Stimulated activated effector memory CD8-positive, alpha-beta T cell treated with anti-CD3 and anti-CD28 coated beads, Interleukin-12 subunit alpha, Interleukin-12 subunit beta, amount 100 ng/mL, for 72 hours (primary cell): ENCODE measurements at regions not wholly inside any gene's neighbourhood (a gene's known extent, or its start where the extent isn't known, plus 50 kb on each side); places are given as distances from the start of the nearest gene placed in this dataset.
"Not testable (repeated sequence)": the region's sequence is repeated elsewhere in the genome, so short reads cannot be mapped to it uniquely, and the experiment has no call there.

Experiments used
- ATAC-seq: fragments of 150-1000 bp; cut with Tn5 transposase; 2 replicates; pipeline ENCODE4 v1.10.0; 2021
- DNase-seq, 2 donors: peaks; one replicate each; pipeline ENCODE4 v3.0.0; 2021 to 2022; ENCODE audit warnings: low spot score in 2 of 2
- H3K27ac Mint-ChIP-seq: one replicate; pipeline ENCODE4 v1.8.0; 2022; ENCODE audit warnings: mild to moderate bottlenecking, mixed read lengths
- H3K36me3 Mint-ChIP-seq: one replicate; pipeline ENCODE4 v1.8.0; 2022; ENCODE audit warnings: mild to moderate bottlenecking, mixed read lengths
- H3K4me1 Mint-ChIP-seq: one replicate; pipeline ENCODE4 v1.8.0; 2022; ENCODE audit warnings: mixed read lengths
- H3K4me3 Mint-ChIP-seq: one replicate; pipeline ENCODE4 v1.8.0; 2022; ENCODE audit warnings: mild to moderate bottlenecking, mixed read lengths
- H3K9me3 Mint-ChIP-seq: one replicate; pipeline ENCODE4 v1.8.0; 2022; ENCODE audit warnings: mixed read lengths

- no peak overlapping the region for H3K27ac Mint-ChIP-seq
- no peaks in the 10 kb centered on the region for H3K36me3 Mint-ChIP-seq
- DNase-seq = no peak
- H3K9me3 Mint-ChIP-seq = peaks cover 9% of the 10 kb centered on the region
- no peak overlapping the region for H3K4me3 Mint-ChIP-seq
- no peak for ATAC-seq
- no peaks in the 10 kb centered on the region for H3K4me1 Mint-ChIP-seq
Observed at GRCh38 chr11:25602149-25602548, 729.8 kb upstream of the ANO3 start.

GRCh38 chr11:25602959-25603358, 729.0 kb upstream of the ANO3 start:
- no peak overlapping the region for H3K27ac Mint-ChIP-seq
- no peaks in the 10 kb centered on the region for H3K4me1 Mint-ChIP-seq
- ATAC-seq (no peak), DNase-seq (no peak)
- H3K36me3 Mint-ChIP-seq = no peaks in the 10 kb centered on the region
- peaks cover 15% of the 10 kb centered on the region for H3K9me3 Mint-ChIP-seq
- no peak overlapping the region for H3K4me3 Mint-ChIP-seq

DNA sequence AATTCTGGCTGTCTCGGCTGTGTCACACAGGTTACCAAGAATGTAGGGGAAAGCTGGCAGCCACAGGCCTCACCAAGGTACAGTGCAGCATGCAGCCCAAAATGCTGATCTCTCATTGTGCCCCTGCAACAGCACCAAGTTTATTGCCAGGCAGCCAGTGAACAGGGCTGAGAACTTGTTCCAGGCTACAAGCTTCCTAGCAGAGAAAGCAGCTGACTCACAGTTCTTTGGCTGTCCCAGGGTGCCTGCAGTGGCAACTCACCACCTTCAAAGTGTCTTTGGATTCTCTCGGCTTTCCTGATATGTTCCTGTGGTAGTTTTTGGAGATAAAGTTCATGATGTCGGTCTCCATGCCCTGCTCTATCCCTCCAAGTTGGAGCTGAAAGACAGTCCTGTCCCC, 719.1 kb upstream of the ANO3 start:
- Mint-ChIP-seq H3K4me3 (no peak overlapping the region), H3K9me3 (peaks cover 10% of the 10 kb centered on the region), H3K36me3 (no peaks in the 10 kb centered on the region), H3K27ac (no peak overlapping the region), H3K4me1 (no peaks in the 10 kb centered on the region)
- DNase-seq (no peak), ATAC-seq (no peak)

- no peak for DNase-seq
- no peak overlapping the region for H3K4me3 Mint-ChIP-seq
- H3K27ac Mint-ChIP-seq = no peak overlapping the region
- peaks cover 10% of the 10 kb centered on the region for H3K9me3 Mint-ChIP-seq
- ATAC-seq = no peak
- H3K36me3 Mint-ChIP-seq = no peaks in the 10 kb centered on the region
- H3K4me1 Mint-ChIP-seq = no peaks in the 10 kb centered on the region
Observed at GRCh38 chr11:25613451-25613850, 718.5 kb upstream of the ANO3 start.

DNA sequence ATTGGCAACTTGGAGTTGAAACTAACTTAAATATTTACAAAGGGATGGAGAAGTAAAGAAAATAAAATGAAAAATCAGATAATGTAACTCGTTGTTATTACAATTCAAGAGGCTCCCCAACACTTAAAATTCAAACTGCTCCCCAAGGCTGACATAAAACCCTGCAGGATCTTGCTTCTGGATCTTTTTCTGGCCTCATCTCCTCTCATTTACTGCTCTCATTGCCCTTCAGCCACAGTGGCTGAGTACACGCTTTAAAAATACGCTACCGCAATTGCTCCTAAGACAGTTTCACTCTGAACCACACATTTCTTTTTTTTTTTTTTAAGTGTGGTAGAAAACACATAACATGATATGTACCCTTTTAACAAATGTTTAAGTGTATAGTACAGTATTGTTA, 718.1 kb upstream of the ANO3 start:
- no peak for ATAC-seq
- DNase-seq = no peak
- Mint-ChIP-seq H3K4me3 (no peak overlapping the region), H3K4me1 (no peaks in the 10 kb centered on the region), H3K36me3 (no peaks in the 10 kb centered on the region), H3K27ac (no peak overlapping the region), H3K9me3 (peaks cover 14% of the 10 kb centered on the region)

GRCh38 chr11:25615069-25615468, 716.9 kb upstream of the ANO3 start:
- Mint-ChIP-seq H3K4me1 (no peaks in the 10 kb centered on the region), H3K36me3 (no peaks in the 10 kb centered on the region), H3K27ac (no peak overlapping the region), H3K4me3 (no peak overlapping the region), H3K9me3 (peaks cover 15% of the 10 kb centered on the region)
- ATAC-seq (no peak), DNase-seq (no peak)

- DNase-seq (no peak), ATAC-seq (no peak)
- Mint-ChIP-seq H3K4me3 (no peak overlapping the region), H3K9me3 (peaks cover 15% of the 10 kb centered on the region), H3K4me1 (no peaks in the 10 kb centered on the region), H3K36me3 (no peaks in the 10 kb centered on the region), H3K27ac (no peak overlapping the region)
Observed at GRCh38 chr11:25615841-25616240, 716.1 kb upstream of the ANO3 start.

DNA sequence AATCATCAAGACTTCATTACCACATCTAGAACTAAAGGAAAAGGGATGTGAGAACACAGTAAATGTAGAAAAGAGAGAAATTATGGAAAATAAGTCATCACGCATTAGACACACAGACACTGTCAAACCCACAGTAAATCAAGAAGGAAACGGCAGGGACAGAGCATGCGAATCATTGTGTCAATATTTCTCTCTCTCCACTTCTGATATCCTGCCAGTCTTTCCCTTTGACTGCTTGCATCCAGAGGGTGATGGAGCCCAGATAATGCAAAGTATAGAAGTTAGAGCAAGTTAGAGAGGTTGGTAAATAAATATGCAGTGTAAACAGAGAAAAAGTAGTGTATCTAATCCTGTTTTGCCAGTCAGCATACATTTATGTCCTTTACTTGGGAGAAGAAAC, 706.8 kb upstream of the ANO3 start:
- Mint-ChIP-seq H3K4me3 (no peak overlapping the region), H3K4me1 (no peaks in the 10 kb centered on the region), H3K9me3 (peaks cover 21% of the 10 kb centered on the region), H3K36me3 (no peaks in the 10 kb centered on the region), H3K27ac (no peak overlapping the region)
- DNase-seq (no peak), ATAC-seq (no peak)

DNA sequence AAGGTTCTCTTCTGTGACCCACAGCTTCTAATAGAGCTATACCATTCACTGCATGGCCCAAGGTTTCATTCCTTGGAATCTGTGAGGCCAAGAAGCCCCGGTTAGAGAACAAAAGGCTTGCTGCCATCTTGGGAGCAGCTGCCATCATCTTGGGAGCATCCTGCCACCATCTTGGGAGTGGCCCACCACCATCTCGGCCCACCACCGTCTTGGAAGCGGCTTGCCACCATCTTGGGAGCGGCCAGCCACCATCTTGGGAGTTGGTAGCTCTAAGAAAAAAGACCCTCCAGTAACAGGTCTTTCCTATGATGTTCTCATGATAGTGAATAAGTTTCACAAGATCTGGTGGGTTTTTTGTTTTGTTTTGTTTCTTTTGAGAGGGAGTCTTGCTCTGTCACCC, 703.9 kb upstream of the ANO3 start:
- ATAC-seq (no peak), DNase-seq (no peak)
- Mint-ChIP-seq H3K27ac (no peak overlapping the region), H3K4me3 (no peak overlapping the region), H3K4me1 (no peaks in the 10 kb centered on the region), H3K36me3 (no peaks in the 10 kb centered on the region), H3K9me3 (peaks cover 19% of the 10 kb centered on the region)

DNA sequence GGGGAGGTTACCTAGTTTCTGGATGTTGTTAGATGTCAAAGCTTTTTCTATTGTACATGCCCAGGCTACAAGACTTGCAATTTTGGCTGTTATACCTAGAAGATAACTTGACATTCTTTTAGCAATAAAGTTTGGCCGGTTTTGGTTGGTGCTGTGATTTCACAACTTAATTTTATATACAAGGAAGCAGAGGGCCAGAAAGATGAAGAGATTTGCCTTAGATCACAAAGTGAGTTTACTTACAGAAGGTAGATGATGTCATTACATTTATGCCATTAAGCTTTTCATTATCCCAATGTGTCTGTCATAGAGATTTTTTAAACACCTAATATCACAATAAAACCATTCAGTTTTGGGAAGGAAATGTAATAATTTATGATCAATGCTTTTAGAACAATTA, 698.7 kb upstream of the ANO3 start:
- DNase-seq = no peak
- ATAC-seq = no peak
- H3K9me3 Mint-ChIP-seq = peaks cover 6% of the 10 kb centered on the region
- H3K27ac Mint-ChIP-seq = no peak overlapping the region
- no peaks in the 10 kb centered on the region for H3K36me3 Mint-ChIP-seq
- no peak overlapping the region for H3K4me3 Mint-ChIP-seq
- no peaks in the 10 kb centered on the region for H3K4me1 Mint-ChIP-seq

- H3K4me1 Mint-ChIP-seq, H3K27ac Mint-ChIP-seq, H3K36me3 Mint-ChIP-seq, H3K9me3 Mint-ChIP-seq, H3K4me3 Mint-ChIP-seq, ATAC-seq, DNase-seq: not testable (repeated sequence)
Observed at GRCh38 chr11:25649220-25649619, 682.7 kb upstream of the ANO3 start.

DNA sequence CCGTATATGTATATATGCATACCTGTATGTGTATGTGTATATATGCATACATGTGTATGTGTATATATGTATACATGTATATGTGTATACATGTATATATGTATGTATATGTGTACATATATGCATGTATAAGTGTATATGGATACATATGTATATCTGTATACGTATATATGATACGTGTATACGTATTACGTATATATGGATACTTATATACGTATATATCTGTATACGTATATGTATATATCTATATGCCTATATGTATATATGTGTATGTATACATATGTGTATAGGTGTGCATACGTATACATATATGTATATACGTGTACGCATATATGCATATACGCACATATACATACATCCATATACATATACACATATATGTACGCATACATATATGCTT, 681.6 kb upstream of the ANO3 start:
- Mint-ChIP-seq H3K4me3 (no peak overlapping the region), H3K4me1 (no peaks in the 10 kb centered on the region), H3K27ac (no peak overlapping the region), H3K9me3 (peaks cover 10% of the 10 kb centered on the region), H3K36me3 (no peaks in the 10 kb centered on the region)
- no peak for ATAC-seq
- DNase-seq = no peak

GRCh38 chr11:25655636-25656035, 676.3 kb upstream of the ANO3 start:
- ATAC-seq (no peak), DNase-seq (no peak)
- Mint-ChIP-seq H3K27ac (no peak overlapping the region), H3K4me3 (no peak overlapping the region), H3K4me1 (no peaks in the 10 kb centered on the region), H3K9me3 (peaks cover 14% of the 10 kb centered on the region), H3K36me3 (no peaks in the 10 kb centered on the region)

GRCh38 chr11:25658916-25659315, 673.0 kb upstream of the ANO3 start:
- Mint-ChIP-seq H3K9me3 (peaks cover 9% of the 10 kb centered on the region), H3K4me1 (no peaks in the 10 kb centered on the region), H3K27ac (no peak overlapping the region), H3K4me3 (no peak overlapping the region), H3K36me3 (no peaks in the 10 kb centered on the region)
- no peak for ATAC-seq
- DNase-seq = no peak

DNA sequence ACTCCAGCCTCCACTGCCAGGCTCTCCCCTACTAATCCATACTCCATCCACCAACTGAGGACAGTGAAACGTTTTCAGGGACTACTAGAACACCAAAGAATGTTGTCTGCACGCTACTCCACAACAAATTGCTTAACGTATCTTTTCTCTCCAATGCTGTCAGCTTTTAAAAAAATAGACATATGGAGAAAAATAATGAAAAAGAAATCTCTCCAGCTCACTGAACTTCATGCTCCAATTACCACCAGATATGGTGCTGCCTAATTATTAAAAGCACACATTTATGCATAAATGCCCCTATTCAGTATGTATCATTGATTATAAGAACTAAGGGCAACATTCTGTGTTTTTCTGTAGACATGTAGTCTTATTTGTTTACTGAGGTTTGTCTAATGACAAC, 672.2 kb upstream of the ANO3 start:
- ATAC-seq (no peak), DNase-seq (no peak)
- Mint-ChIP-seq H3K36me3 (no peaks in the 10 kb centered on the region), H3K4me3 (no peak overlapping the region), H3K4me1 (no peaks in the 10 kb centered on the region), H3K27ac (no peak overlapping the region), H3K9me3 (peaks cover 7% of the 10 kb centered on the region)

DNA sequence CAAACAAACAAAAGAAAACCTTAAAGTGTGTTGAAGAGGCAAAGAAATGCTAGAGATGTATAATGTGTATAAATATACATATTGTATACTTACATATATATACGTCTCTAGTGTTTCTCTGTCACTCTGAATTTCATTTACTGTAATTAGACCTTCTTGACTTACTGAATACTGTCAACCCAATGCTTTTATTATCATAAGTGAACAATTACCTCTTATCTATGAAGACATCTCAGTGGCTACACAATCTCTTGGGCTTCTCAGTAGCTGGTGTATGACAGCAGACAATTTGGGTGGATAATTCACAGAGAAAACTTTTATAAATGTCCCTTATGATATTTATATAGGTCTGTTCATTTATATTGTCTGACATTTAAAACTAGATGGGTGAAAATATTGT, 664.1 kb upstream of the ANO3 start:
- no peaks in the 10 kb centered on the region for H3K4me1 Mint-ChIP-seq
- no peaks in the 10 kb centered on the region for H3K36me3 Mint-ChIP-seq
- H3K9me3 Mint-ChIP-seq = peaks cover 18% of the 10 kb centered on the region
- no peak overlapping the region for H3K27ac Mint-ChIP-seq
- ATAC-seq = no peak
- DNase-seq = no peak
- no peak overlapping the region for H3K4me3 Mint-ChIP-seq

GRCh38 chr11:25691959-25692358, 640.0 kb upstream of the ANO3 start:
- DNase-seq = no peak
- no peak for ATAC-seq
- Mint-ChIP-seq H3K4me3 (no peak overlapping the region), H3K36me3 (no peaks in the 10 kb centered on the region), H3K9me3 (peaks cover 7% of the 10 kb centered on the region), H3K4me1 (no peaks in the 10 kb centered on the region), H3K27ac (no peak overlapping the region)
